Activated CD8-positive, alpha-beta T cell treated with anti-CD3 and anti-CD28 coated beads for 36 hours (primary cell): ENCODE measurements at regions not wholly inside any gene's neighbourhood (a gene's known extent, or its start where the extent isn't known, plus 50 kb on each side); places are given as distances from the start of the nearest gene placed in this dataset.
"Not testable (repeated sequence)": the region's sequence is repeated elsewhere in the genome, so short reads cannot be mapped to it uniquely, and the experiment has no call there.

ENCODE experiments used
- ATAC-seq: fragments of 200-7000 bp; cut with Tn5 transposase; one replicate; pipeline ENCODE4 v1.10.0; 2021; ENCODE audit warnings: mild to moderate bottlenecking, moderate library complexity
- CTCF ChIA-PET: fragments of 350-600 bp; sonication (Branson Sonifier 250); formaldehyde crosslinking; loops from one replicate; lab custom pipeline; 2021; ENCODE audit warnings: antibody characterized with exemption; lab: Charles Lee
- POLR2A ChIA-PET: fragments of 350-600 bp; sonication (Branson Sonifier 250); formaldehyde crosslinking; loops from one replicate; lab custom pipeline; 2021; ENCODE audit warnings: antibody characterized with exemption; lab: Charles Lee
- DNase-seq: peaks from one replicate; pipeline ENCODE4 v3.0.0-alpha.2; 2020
- H3K27ac Mint-ChIP-seq: one replicate; pipeline ENCODE4 v1.8.0; 2021; ENCODE audit warnings: mild to moderate bottlenecking, mixed read lengths
- H3K27me3 Mint-ChIP-seq: one replicate; pipeline ENCODE4 v1.8.0; 2021; ENCODE audit warnings: mixed read lengths
- H3K36me3 Mint-ChIP-seq: one replicate; pipeline ENCODE4 v1.8.0; 2021; ENCODE audit warnings: low read depth, mixed read lengths
- H3K4me1 Mint-ChIP-seq: one replicate; pipeline ENCODE4 v1.8.0; 2021; ENCODE audit warnings: low read depth, mixed read lengths
- H3K4me3 Mint-ChIP-seq: one replicate; pipeline ENCODE4 v1.8.0; 2021; ENCODE audit warnings: mild to moderate bottlenecking, moderate library complexity, mixed read lengths
- H3K9me3 Mint-ChIP-seq: one replicate; pipeline ENCODE4 v1.8.0; 2021; ENCODE audit warnings: mixed read lengths
- intact Hi-C: fragments of 100-400 bp; cut with micrococcal nuclease; formaldehyde crosslinking; loops from one replicate; pipeline ENCODE4 v1.10.0; 2022
- TF ChIP-seq, protein P1 (sequence below): fragments of 200-600 bp; IDR thresholded peaks from one replicate; pipeline ENCODE4 v1.8.0; 2022; ENCODE audit warnings: antibody characterized with exemption, mild to moderate bottlenecking

DNA sequence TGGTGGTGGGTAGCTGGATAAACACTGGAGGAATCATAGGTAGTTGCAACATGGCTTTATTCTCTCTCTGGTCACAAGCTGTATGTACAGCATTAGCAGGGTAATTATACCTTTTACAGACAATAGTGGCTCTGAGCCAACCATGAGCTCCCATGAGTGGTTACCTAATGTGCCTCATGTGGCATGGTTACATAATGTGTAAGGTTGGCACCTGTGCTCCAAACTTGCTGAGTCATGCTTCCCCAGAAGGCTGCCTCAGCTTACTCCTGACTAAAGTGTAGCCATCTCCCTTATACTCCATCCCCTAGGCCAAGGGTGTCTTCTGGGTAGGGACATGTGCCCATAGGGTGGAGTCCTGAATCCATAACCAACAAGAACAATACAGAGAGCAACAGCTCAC is 345.3 kb upstream of the SEMA3C start:
- H3K4me1 Mint-ChIP-seq = no peaks in the 10 kb centered on the region
- no peak overlapping the region for H3K27ac Mint-ChIP-seq

DNA sequence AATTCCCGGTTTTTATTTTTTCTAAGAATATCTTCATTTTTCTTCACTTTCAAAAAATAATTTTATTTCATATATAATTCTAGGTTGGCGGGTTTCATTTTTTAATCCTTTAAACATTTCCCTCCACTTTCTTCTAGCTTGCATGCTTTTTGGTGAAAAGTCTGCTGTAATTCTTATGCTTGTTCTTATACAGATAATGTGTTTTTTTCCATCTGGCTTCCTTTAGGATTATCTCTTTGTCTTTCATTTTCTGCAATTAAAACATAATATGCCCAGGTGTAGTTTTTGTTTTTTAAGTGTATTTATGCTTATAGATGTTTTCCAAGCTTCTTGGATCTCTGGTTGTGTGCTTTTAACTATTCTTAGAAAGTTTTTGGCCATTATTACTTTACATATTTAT is 341.3 kb upstream of the SEMA3C start:
- H3K27ac Mint-ChIP-seq = no peak overlapping the region
- intact Hi-C loops = no loop called here
- no peaks in the 10 kb centered on the region for H3K36me3 Mint-ChIP-seq
- H3K4me1 Mint-ChIP-seq = no peaks in the 10 kb centered on the region
- no peaks in the 10 kb centered on the region for H3K27me3 Mint-ChIP-seq
- ATAC-seq = no peak
- TF ChIP-seq, protein P1, sequence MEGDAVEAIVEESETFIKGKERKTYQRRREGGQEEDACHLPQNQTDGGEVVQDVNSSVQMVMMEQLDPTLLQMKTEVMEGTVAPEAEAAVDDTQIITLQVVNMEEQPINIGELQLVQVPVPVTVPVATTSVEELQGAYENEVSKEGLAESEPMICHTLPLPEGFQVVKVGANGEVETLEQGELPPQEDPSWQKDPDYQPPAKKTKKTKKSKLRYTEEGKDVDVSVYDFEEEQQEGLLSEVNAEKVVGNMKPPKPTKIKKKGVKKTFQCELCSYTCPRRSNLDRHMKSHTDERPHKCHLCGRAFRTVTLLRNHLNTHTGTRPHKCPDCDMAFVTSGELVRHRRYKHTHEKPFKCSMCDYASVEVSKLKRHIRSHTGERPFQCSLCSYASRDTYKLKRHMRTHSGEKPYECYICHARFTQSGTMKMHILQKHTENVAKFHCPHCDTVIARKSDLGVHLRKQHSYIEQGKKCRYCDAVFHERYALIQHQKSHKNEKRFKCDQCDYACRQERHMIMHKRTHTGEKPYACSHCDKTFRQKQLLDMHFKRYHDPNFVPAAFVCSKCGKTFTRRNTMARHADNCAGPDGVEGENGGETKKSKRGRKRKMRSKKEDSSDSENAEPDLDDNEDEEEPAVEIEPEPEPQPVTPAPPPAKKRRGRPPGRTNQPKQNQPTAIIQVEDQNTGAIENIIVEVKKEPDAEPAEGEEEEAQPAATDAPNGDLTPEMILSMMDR = no peak
- H3K9me3 Mint-ChIP-seq = peaks cover 6% of the 10 kb centered on the region
- POLR2A ChIA-PET = no interaction called here
- DNase-seq = no peak
- CTCF ChIA-PET = no interaction called here
- H3K4me3 Mint-ChIP-seq = no peak overlapping the region

More for the DNA sequence above, 345.3 kb upstream of the SEMA3C start:
- ChIA-PET POLR2A (no interaction called here), CTCF (no interaction called here)
- Mint-ChIP-seq H3K9me3 (peaks cover 6% of the 10 kb centered on the region), H3K36me3 (no peaks in the 10 kb centered on the region), H3K4me3 (no peak overlapping the region), H3K27me3 (no peaks in the 10 kb centered on the region)
- TF ChIP-seq, protein P1 = no peak
- intact Hi-C loops = no loop called here
- no peak for DNase-seq
- ATAC-seq = no peak

DNA sequence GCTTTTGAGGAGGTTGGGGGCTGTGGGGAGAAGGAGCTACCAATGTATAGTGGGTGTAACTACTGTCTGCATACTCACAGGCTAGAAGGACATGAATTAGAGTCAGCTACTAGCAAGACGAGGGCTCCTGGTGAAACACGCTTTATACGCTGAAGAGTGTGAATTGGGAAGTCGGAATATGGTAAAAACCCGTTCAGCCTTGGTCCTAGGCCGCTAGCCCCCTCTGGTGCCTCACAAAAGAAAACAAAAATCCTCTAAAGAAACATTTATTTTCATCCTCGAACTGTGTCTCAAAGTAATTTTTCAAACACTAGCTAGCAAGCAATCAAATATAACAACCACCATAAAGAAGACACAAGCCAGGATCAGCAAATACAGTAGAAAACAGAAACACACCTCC is 338.1 kb upstream of the SEMA3C start:
- TF ChIP-seq, protein P1 = no peak
- no peak overlapping the region for H3K27ac Mint-ChIP-seq
- H3K36me3 Mint-ChIP-seq = no peaks in the 10 kb centered on the region
- no peaks in the 10 kb centered on the region for H3K27me3 Mint-ChIP-seq
- no peak overlapping the region for H3K4me3 Mint-ChIP-seq
- no peak for ATAC-seq
- H3K9me3 Mint-ChIP-seq = peaks cover 7% of the 10 kb centered on the region
- no peak for DNase-seq
- H3K4me1 Mint-ChIP-seq = no peaks in the 10 kb centered on the region
- ChIA-PET CTCF (no interaction called here), POLR2A (no interaction called here)
- intact Hi-C loops = no loop called here

DNA sequence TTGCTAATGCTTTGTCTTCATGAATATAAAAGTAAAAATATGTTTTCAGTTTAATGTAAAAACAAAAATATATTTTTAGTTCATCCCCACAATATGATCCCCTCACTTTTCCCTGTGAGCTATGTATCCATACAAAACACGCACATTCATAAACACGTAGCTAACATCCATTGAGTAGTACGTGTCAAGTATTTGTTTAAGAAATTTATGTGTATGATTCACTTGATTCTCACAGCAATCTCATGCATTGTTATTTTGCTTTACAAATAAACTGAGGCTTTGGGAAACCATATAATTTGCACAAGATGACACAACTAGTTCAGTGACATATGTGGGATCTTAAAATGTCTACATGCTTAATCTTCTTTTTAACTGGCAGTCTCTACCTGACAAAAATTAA is 329.6 kb upstream of the SEMA3C start:
- POLR2A ChIA-PET = no interaction called here
- intact Hi-C loops = no loop called here
- Mint-ChIP-seq H3K9me3 (peaks cover 7% of the 10 kb centered on the region), H3K36me3 (no peaks in the 10 kb centered on the region), H3K27ac (no peak overlapping the region), H3K27me3 (no peaks in the 10 kb centered on the region), H3K4me3 (no peak overlapping the region), H3K4me1 (no peaks in the 10 kb centered on the region)
- CTCF ChIA-PET = no interaction called here
- ATAC-seq (no peak), DNase-seq (no peak)
- TF ChIP-seq, protein P1 = no peak

DNA sequence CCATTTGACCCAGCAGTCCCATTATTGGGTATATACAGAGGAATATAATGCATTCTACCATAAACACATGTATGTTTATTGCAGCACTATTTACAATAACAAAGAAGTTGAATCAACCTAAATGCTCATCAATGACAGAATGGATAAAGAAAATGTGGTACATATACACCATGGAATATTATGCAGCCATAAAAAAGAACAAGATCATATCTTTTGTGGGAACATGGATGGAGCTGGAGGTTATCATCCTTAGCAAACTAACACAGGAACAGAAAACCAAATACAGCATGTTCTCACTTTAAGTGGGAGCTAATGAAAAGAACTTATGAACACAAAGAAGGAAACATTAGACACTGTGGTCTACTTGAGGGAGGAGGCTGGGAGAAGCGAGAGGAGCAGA is 328.5 kb upstream of the SEMA3C start:
- DNase-seq, CTCF ChIA-PET, H3K27me3 Mint-ChIP-seq, H3K4me3 Mint-ChIP-seq, H3K4me1 Mint-ChIP-seq, H3K27ac Mint-ChIP-seq, H3K36me3 Mint-ChIP-seq, H3K9me3 Mint-ChIP-seq, intact Hi-C loops, POLR2A ChIA-PET, ATAC-seq: not testable (repeated sequence)

DNA sequence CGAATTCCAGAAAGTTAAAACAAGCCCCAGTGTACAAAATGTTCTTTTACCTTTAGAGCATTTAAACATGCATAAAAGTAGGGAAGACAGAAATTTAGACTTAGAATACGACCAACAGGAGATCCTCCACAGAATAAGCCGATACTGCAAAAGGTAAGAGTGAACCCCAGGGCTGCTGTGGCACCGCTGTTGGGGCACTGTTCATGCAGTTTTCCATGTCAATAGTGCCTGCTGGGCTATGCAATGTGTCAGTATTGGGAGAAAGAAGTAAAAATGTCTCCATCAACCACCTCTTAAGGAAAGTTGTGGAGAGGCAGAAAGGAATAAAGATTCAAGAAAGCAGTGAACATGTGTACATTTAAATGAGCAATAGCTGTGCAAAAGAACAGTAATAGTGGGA is 326.5 kb upstream of the SEMA3C start:
- H3K27ac Mint-ChIP-seq = no peak overlapping the region
- DNase-seq (no peak), ATAC-seq (no peak)
- no peaks in the 10 kb centered on the region for H3K36me3 Mint-ChIP-seq
- intact Hi-C loops = no loop called here
- H3K4me1 Mint-ChIP-seq = no peaks in the 10 kb centered on the region
- H3K27me3 Mint-ChIP-seq = no peaks in the 10 kb centered on the region
- TF ChIP-seq, protein P1 = no peak
- ChIA-PET POLR2A (no interaction called here), CTCF (interaction anchor here (0.5 kb wide), 1 partner anchor 347 kb away, joined by 4 read pairs; no protein-coding TSS in a partner anchor)
- peaks cover 7% of the 10 kb centered on the region for H3K9me3 Mint-ChIP-seq
- H3K4me3 Mint-ChIP-seq = no peak overlapping the region
